A549 (cell line): ENCODE measurements at regions not wholly inside any gene's neighbourhood (a gene's known extent, or its start where the extent isn't known, plus 50 kb on each side); places are given as distances from the start of the nearest gene placed in this dataset.

Experiments used
- BHLHE40 ChIP-seq: IDR thresholded peaks from 2 replicates; pipeline ENCODE4 v1.6.1; 2012; ENCODE audit warnings: low read depth, low read length, inconsistent platforms
- CHD2 ChIP-seq: fragments of 150-350 bp; IDR thresholded peaks from 2 replicates; pipeline ENCODE4 v1.6.1; 2014; ENCODE audit warnings: low read length; ENCODE audit not compliant: partially characterized antibody
- EP300 ChIP-seq, 2 experiments: fragments of >200 bp; sonication (Bioruptor Twin); formaldehyde crosslinking; IDR thresholded peaks; 2 replicates in 1 of 2; 3 replicates in 1 of 2; pipeline ENCODE4 v1.6.1; 2016 to 2017
- GATA3 ChIP-seq: IDR thresholded peaks from 2 replicates; pipeline ENCODE4 v1.6.1; 2012; ENCODE audit warnings: borderline replicate concordance
- HDAC2 ChIP-seq: fragments of 200-600 bp; sonication (generic); IDR thresholded peaks from 2 replicates; pipeline ENCODE4 v1.6.1; 2016
- JUN ChIP-seq, 2 experiments: fragments of >200 bp; sonication (Bioruptor Twin); formaldehyde crosslinking; IDR thresholded peaks; 2 replicates in 1 of 2; 3 replicates in 1 of 2; pipeline ENCODE4 v1.6.1; 2016 to 2017
- MAFK ChIP-seq: fragments of 450-650 bp; IDR thresholded peaks from 2 replicates; pipeline ENCODE4 v1.6.1; 2014; ENCODE audit not compliant: partially characterized antibody
- MAX ChIP-seq: IDR thresholded peaks from 2 replicates; pipeline ENCODE4 v1.6.1; 2012
- POLR2A ChIP-seq: IDR thresholded peaks from 2 replicates; pipeline ENCODE4 v1.6.1; 2012; ENCODE audit warnings: mild to moderate bottlenecking, low read length
- RAD21 ChIP-seq, 2 experiments: fragments of >200 bp in 1 of 2; sonication (Bioruptor Twin) in 1 of 2; formaldehyde crosslinking in 1 of 2; IDR thresholded peaks in 1 of 2; conservative IDR thresholded peaks in 1 of 2; 2 replicates in 1 of 2; 3 replicates in 1 of 2; pipeline ENCODE4 v1.6.1; 2012 to 2018; ENCODE audit warnings: inconsistent platforms in 1 of 2
- TF ChIP-seq, protein P1 (sequence below): fragments of >200 bp; sonication (Bioruptor Twin); formaldehyde crosslinking; IDR thresholded peaks from 3 replicates; pipeline ENCODE4 v1.5.1; 2016
- TF ChIP-seq, protein P2 (sequence below): IDR thresholded peaks from 2 replicates; pipeline ENCODE4 v1.6.1; 2012

- no peak for TF ChIP-seq RAD21 (conservative IDR thresholded peaks at IDR 0.05 in 1 of 2, IDR thresholded peaks at IDR 0.05 in 1 of 2)
- no peak for TF ChIP-seq MAX
- TF ChIP-seq, protein P1, sequence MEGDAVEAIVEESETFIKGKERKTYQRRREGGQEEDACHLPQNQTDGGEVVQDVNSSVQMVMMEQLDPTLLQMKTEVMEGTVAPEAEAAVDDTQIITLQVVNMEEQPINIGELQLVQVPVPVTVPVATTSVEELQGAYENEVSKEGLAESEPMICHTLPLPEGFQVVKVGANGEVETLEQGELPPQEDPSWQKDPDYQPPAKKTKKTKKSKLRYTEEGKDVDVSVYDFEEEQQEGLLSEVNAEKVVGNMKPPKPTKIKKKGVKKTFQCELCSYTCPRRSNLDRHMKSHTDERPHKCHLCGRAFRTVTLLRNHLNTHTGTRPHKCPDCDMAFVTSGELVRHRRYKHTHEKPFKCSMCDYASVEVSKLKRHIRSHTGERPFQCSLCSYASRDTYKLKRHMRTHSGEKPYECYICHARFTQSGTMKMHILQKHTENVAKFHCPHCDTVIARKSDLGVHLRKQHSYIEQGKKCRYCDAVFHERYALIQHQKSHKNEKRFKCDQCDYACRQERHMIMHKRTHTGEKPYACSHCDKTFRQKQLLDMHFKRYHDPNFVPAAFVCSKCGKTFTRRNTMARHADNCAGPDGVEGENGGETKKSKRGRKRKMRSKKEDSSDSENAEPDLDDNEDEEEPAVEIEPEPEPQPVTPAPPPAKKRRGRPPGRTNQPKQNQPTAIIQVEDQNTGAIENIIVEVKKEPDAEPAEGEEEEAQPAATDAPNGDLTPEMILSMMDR: no peak
- TF ChIP-seq MAFK: no peak
- TF ChIP-seq, protein P2, sequence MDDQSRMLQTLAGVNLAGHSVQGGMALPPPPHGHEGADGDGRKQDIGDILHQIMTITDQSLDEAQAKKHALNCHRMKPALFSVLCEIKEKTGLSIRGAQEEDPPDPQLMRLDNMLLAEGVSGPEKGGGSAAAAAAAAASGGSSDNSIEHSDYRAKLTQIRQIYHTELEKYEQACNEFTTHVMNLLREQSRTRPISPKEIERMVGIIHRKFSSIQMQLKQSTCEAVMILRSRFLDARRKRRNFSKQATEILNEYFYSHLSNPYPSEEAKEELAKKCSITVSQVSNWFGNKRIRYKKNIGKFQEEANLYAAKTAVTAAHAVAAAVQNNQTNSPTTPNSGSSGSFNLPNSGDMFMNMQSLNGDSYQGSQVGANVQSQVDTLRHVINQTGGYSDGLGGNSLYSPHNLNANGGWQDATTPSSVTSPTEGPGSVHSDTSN: no peak
- TF ChIP-seq EP300 (IDR thresholded peaks at IDR 0.05): no peak
- no peak for TF ChIP-seq JUN (IDR thresholded peaks at IDR 0.05)
- TF ChIP-seq POLR2A: no peak
- TF ChIP-seq CHD2: no peak
- TF ChIP-seq HDAC2: no peak
- no peak for TF ChIP-seq GATA3
- TF ChIP-seq BHLHE40: no peak
These were observed 310.6 kb upstream of the ZEB2 start for GRCh38 chr2:144830543-144830942.
